Liver (tissue), 8 donors: ENCODE measurements at regions not wholly inside any gene's neighbourhood (a gene's known extent, or its start where the extent isn't known, plus 50 kb on each side); places are given as distances from the start of the nearest gene placed in this dataset.

Experiments
- DNase-seq: peaks from one replicate; pipeline ENCODE4 v3.0.0-alpha.2; 2017; ENCODE audit warnings: low spot score
- H3K27ac ChIP-seq, 2 donors: one replicate each; pipeline ENCODE4 v1.7.0; 2013; ENCODE audit warnings: inconsistent platforms in 2 of 2, low read length in 2 of 2, control low read depth in 1 of 2, low read depth in 1 of 2, mild to moderate bottlenecking in 1 of 2
- H3K27me3 ChIP-seq, 4 donors: one replicate each; pipeline versions ENCODE4 v1.6.1 to v1.7.0; 2013; ENCODE audit warnings: low read length in 3 of 4, inconsistent platforms in 1 of 4, mild to moderate bottlenecking in 1 of 4, moderate library complexity in 1 of 4; ENCODE audit not compliant: control insufficient read depth in 4 of 4, insufficient read depth in 4 of 4
- H3K36me3 ChIP-seq, 4 donors: one replicate each; pipeline versions ENCODE4 v1.6.1 to v1.7.0; 2013; ENCODE audit warnings: low read length in 3 of 4, mild to moderate bottlenecking in 3 of 4, low read depth in 1 of 4, moderate library complexity in 1 of 4; ENCODE audit not compliant: control insufficient read depth in 4 of 4, insufficient read depth in 3 of 4
- H3K4me1 ChIP-seq, 4 donors: one replicate each; pipeline versions ENCODE4 v1.6.1 to v1.7.0; 2013; ENCODE audit warnings: low read length in 3 of 4, mild to moderate bottlenecking in 3 of 4, moderate library complexity in 1 of 4; ENCODE audit not compliant: control insufficient read depth in 4 of 4, insufficient read depth in 4 of 4
- H3K4me3 ChIP-seq, 3 donors: one replicate each; pipeline versions ENCODE4 v1.6.1 to v1.7.0; 2013; ENCODE audit warnings: low read length in 3 of 3, control low read depth in 1 of 3, low read depth in 1 of 3, mild to moderate bottlenecking in 1 of 3
- H3K9ac ChIP-seq, 2 donors: one replicate each; pipeline ENCODE4 v1.7.0; 2013; ENCODE audit warnings: low read length in 2 of 2, mild to moderate bottlenecking in 2 of 2, moderate library complexity in 2 of 2, control low read depth in 1 of 2, low read depth in 1 of 2
- H3K9me3 ChIP-seq, 4 donors: one replicate each; pipeline versions ENCODE4 v1.6.1 to v1.7.0; 2013; ENCODE audit warnings: low read length in 3 of 4; ENCODE audit not compliant: control insufficient read depth in 4 of 4
- EGR1 ChIP-seq, 2 donors: IDR thresholded peaks; 2 replicates each; pipeline ENCODE4 v1.6.1; 2016 to 2018; ENCODE audit warnings: antibody characterized with exemption in 2 of 2, low read depth in 2 of 2
- FOXA1 ChIP-seq: IDR thresholded peaks from 2 replicates; pipeline ENCODE4 v1.6.1; 2016; ENCODE audit warnings: antibody characterized with exemption
- FOXA2 ChIP-seq: IDR thresholded peaks from 2 replicates; pipeline ENCODE4 v1.6.1; 2016; ENCODE audit warnings: antibody characterized with exemption
- GABPA ChIP-seq, 2 donors: IDR thresholded peaks in 1 of 2; conservative IDR thresholded peaks in 1 of 2; 2 replicates each; pipeline ENCODE4 v1.6.1; 2016; ENCODE audit warnings: antibody characterized with exemption in 2 of 2, mild to moderate bottlenecking in 1 of 2, moderate library complexity in 1 of 2
- HNF4A ChIP-seq, 2 donors: conservative IDR thresholded peaks; 2 replicates each; pipeline ENCODE4 v1.6.1; 2016; ENCODE audit warnings: antibody characterized with exemption in 2 of 2, mild to moderate bottlenecking in 2 of 2
- HNF4G ChIP-seq: IDR thresholded peaks from 2 replicates; pipeline ENCODE4 v1.6.1; 2016; ENCODE audit warnings: antibody characterized with exemption
- JUND ChIP-seq, 2 donors: IDR thresholded peaks; 2 replicates each; pipeline ENCODE4 v1.6.1; 2016; ENCODE audit warnings: antibody characterized with exemption in 2 of 2
- NR2F2 ChIP-seq: IDR thresholded peaks from 2 replicates; pipeline ENCODE4 v1.6.1; 2016; ENCODE audit warnings: antibody characterized with exemption
- RAD21 ChIP-seq, 2 donors: IDR thresholded peaks; 2 replicates each; pipeline ENCODE4 v1.6.1; 2016; ENCODE audit warnings: antibody characterized with exemption in 2 of 2, mild to moderate bottlenecking in 2 of 2
- RXRA ChIP-seq, 2 donors: IDR thresholded peaks; 2 replicates each; pipeline ENCODE4 v1.6.1; 2017 to 2018; ENCODE audit warnings: antibody characterized with exemption in 2 of 2, mild to moderate bottlenecking in 1 of 2
- SP1 ChIP-seq: IDR thresholded peaks from 2 replicates; pipeline ENCODE4 v1.6.1; 2018; ENCODE audit warnings: antibody characterized with exemption, mild to moderate bottlenecking
- TAF1 ChIP-seq: conservative IDR thresholded peaks from 2 replicates; pipeline ENCODE4 v1.6.1; 2016; ENCODE audit warnings: antibody characterized with exemption, mild to moderate bottlenecking
- YY1 ChIP-seq: IDR thresholded peaks from 2 replicates; pipeline ENCODE4 v1.6.1; 2016; ENCODE audit warnings: antibody characterized with exemption, mild to moderate bottlenecking
- ZBTB33 ChIP-seq: IDR thresholded peaks from 2 replicates; pipeline ENCODE4 v1.6.1; 2016; ENCODE audit warnings: antibody characterized with exemption
- WGBS: extraction: QIAGEN DNeasy Blood & Tissue Kit; methylation state at CpG from one replicate; pipeline ENCODE4 v1.1.7; 2013; 5-methylcytosine and 5-hydroxymethylcytosine counted together
- TF ChIP-seq, protein P1 (sequence below): IDR thresholded peaks from 2 replicates; pipeline ENCODE4 v1.6.1; 2016; ENCODE audit warnings: antibody characterized with exemption
- TF ChIP-seq, protein P2 (sequence below): IDR thresholded peaks from 2 replicates; pipeline ENCODE4 v1.6.1; 2016; ENCODE audit warnings: antibody characterized with exemption
- TF ChIP-seq, protein P3 (sequence below): IDR thresholded peaks from 2 replicates; pipeline ENCODE4 v1.6.1; 2016; ENCODE audit warnings: antibody characterized with exemption, mild to moderate bottlenecking
- TF ChIP-seq, protein P4 (sequence below): fragments of 150-350 bp; IDR thresholded peaks from 2 replicates; pipeline ENCODE4 v1.5.1; 2017; ENCODE audit warnings: improper control_type of control experiment, low read depth, low read length; ENCODE audit not compliant: missing input control
- donor health status: healthy.
- donor health status: healthy.
- donor health status: healthy.
- donor health status: healthy.
- donor health status: healthy.

DNA sequence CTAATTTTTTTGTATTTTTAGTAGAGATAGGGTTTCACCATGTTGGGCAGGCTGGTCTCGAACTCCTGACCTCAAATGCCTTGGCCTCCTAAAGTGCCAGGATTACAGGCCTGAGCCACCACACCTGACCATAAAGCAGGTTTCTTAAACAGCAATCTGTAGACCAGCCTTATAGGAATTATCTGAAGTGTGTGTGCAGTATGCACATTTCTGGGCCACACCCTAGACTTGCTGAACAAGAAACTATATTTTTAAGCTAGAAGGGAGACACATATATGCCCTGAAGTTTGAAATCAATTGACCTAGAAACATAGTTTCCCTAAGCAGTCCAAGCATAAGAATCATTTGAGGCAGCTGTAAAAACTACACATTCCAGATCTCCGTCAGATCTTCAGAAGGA is 805.7 kb downstream of the TUSC7 start:
- no peak overlapping the region for H3K4me3 ChIP-seq
- no peak overlapping the region for H3K27ac ChIP-seq
- DNase-seq, result no peak
- peaks cover 0 to 3% (median 0%) of the 10 kb centered on the region in 4 donors for H3K27me3 ChIP-seq
- H3K4me1 ChIP-seq, result no peaks in the 10 kb centered on the region
- WGBS, result 84% methylated on average over 2 of the region's 2 CpGs
- no peaks in the 10 kb centered on the region for H3K36me3 ChIP-seq
- H3K9me3 ChIP-seq, result no peaks in the 10 kb centered on the region
- no peak for TF ChIP-seq FOXA2
- TF ChIP-seq, protein P1, sequence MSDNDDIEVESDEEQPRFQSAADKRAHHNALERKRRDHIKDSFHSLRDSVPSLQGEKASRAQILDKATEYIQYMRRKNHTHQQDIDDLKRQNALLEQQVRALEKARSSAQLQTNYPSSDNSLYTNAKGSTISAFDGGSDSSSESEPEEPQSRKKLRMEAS, result no peak
- no peak overlapping the region for H3K9ac ChIP-seq

DNA sequence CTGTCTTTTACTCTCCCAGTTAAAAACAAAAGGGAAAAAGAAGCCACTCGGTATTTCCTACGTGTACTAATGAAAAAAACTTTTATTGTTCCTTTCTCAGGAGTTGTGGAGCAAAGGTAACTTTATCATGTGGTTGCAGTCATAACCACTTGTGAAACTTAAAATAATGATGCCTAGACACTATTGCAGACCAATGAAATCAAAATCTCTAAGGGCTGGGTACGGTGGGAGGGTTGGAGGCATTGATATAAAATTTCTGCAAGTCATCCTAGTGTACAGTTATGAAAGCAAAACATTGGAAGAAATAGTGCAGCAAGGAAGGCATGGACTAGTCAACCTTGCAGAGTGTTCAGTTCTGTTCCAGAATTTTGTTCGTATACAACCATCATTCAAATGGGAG is 808.8 kb downstream of the TUSC7 start:
- TF ChIP-seq NR2F2, result no peak
- TF ChIP-seq, protein P1, result no peak
- TF ChIP-seq RXRA (IDR thresholded peaks at IDR 0.05), result no peak
- TF ChIP-seq, protein P2, sequence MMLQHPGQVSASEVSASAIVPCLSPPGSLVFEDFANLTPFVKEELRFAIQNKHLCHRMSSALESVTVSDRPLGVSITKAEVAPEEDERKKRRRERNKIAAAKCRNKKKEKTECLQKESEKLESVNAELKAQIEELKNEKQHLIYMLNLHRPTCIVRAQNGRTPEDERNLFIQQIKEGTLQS, result no peak
- TF ChIP-seq RAD21 (IDR thresholded peaks at IDR 0.05), result no peak
- no peak for TF ChIP-seq GABPA (IDR thresholded peaks at IDR 0.05 in 1 of 2, conservative IDR thresholded peaks at IDR 0.05 in 1 of 2)
- TF ChIP-seq HNF4G, result no peak
- TF ChIP-seq, protein P3, sequence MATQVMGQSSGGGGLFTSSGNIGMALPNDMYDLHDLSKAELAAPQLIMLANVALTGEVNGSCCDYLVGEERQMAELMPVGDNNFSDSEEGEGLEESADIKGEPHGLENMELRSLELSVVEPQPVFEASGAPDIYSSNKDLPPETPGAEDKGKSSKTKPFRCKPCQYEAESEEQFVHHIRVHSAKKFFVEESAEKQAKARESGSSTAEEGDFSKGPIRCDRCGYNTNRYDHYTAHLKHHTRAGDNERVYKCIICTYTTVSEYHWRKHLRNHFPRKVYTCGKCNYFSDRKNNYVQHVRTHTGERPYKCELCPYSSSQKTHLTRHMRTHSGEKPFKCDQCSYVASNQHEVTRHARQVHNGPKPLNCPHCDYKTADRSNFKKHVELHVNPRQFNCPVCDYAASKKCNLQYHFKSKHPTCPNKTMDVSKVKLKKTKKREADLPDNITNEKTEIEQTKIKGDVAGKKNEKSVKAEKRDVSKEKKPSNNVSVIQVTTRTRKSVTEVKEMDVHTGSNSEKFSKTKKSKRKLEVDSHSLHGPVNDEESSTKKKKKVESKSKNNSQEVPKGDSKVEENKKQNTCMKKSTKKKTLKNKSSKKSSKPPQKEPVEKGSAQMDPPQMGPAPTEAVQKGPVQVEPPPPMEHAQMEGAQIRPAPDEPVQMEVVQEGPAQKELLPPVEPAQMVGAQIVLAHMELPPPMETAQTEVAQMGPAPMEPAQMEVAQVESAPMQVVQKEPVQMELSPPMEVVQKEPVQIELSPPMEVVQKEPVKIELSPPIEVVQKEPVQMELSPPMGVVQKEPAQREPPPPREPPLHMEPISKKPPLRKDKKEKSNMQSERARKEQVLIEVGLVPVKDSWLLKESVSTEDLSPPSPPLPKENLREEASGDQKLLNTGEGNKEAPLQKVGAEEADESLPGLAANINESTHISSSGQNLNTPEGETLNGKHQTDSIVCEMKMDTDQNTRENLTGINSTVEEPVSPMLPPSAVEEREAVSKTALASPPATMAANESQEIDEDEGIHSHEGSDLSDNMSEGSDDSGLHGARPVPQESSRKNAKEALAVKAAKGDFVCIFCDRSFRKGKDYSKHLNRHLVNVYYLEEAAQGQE, result no peak
- no peak for TF ChIP-seq SP1
- no peak for TF ChIP-seq HNF4A (conservative IDR thresholded peaks at IDR 0.05)
- no peak for TF ChIP-seq YY1
- TF ChIP-seq TAF1, result no peak
- no peak for TF ChIP-seq FOXA1
- H3K27ac ChIP-seq, result no peak overlapping the region

DNA sequence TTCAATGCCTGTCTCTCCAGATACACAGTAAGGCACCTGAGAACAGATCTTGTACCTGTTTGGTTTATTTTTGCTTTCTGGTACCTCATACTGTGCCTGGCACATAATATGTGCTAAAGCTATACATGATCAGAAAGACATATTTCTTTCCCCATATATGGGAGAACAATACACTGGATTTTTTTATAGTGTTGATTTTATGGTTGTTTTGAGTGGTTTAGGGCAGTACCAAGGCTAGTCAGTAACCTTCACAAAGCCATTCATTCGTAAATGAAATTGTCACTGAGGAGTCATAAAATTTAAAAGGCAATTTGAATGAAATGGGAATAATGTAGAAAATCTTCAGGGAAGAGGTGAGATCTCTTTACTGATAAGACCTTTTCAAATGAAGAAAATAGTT is 810.2 kb downstream of the TUSC7 start:
- no peaks in the 10 kb centered on the region for H3K36me3 ChIP-seq
- no peak for DNase-seq
- H3K9me3 ChIP-seq, result no peaks in the 10 kb centered on the region
- TF ChIP-seq FOXA1 (no peak), TAF1 (no peak), RXRA (IDR thresholded peaks at IDR 0.05) (no peak), NR2F2 (no peak), YY1 (no peak), EGR1 (IDR thresholded peaks at IDR 0.05; ENCODE audit: low read depth in 2 of 2) (no peak), JUND (IDR thresholded peaks at IDR 0.05) (no peak), HNF4G (no peak), FOXA2 (no peak), ZBTB33 (no peak), RAD21 (IDR thresholded peaks at IDR 0.05) (no peak), SP1 (no peak), GABPA (IDR thresholded peaks at IDR 0.05 in 1 of 2, conservative IDR thresholded peaks at IDR 0.05 in 1 of 2) (no peak), HNF4A (conservative IDR thresholded peaks at IDR 0.05) (no peak)
- TF ChIP-seq, protein P2, result no peak
- TF ChIP-seq, protein P4, sequence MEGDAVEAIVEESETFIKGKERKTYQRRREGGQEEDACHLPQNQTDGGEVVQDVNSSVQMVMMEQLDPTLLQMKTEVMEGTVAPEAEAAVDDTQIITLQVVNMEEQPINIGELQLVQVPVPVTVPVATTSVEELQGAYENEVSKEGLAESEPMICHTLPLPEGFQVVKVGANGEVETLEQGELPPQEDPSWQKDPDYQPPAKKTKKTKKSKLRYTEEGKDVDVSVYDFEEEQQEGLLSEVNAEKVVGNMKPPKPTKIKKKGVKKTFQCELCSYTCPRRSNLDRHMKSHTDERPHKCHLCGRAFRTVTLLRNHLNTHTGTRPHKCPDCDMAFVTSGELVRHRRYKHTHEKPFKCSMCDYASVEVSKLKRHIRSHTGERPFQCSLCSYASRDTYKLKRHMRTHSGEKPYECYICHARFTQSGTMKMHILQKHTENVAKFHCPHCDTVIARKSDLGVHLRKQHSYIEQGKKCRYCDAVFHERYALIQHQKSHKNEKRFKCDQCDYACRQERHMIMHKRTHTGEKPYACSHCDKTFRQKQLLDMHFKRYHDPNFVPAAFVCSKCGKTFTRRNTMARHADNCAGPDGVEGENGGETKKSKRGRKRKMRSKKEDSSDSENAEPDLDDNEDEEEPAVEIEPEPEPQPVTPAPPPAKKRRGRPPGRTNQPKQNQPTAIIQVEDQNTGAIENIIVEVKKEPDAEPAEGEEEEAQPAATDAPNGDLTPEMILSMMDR, result no peak
- TF ChIP-seq, protein P1, result no peak
- no peak overlapping the region for H3K4me3 ChIP-seq
- H3K27ac ChIP-seq, result no peak overlapping the region
- H3K4me1 ChIP-seq, result no peaks in the 10 kb centered on the region
- peaks cover 0 to 3% (median 0%) of the 10 kb centered on the region in 4 donors for H3K27me3 ChIP-seq
- WGBS, result 73% methylated on average over 1 of the region's 1 CpG
- no peak overlapping the region for H3K9ac ChIP-seq

More for the DNA sequence above, 808.8 kb downstream of the TUSC7 start:
- Histone ChIP-seq H3K9ac (no peak overlapping the region), H3K4me1 (no peaks in the 10 kb centered on the region), H3K27me3 (peaks cover 0 to 3% (median 0%) of the 10 kb centered on the region in 4 donors), H3K36me3 (no peaks in the 10 kb centered on the region), H3K9me3 (no peaks in the 10 kb centered on the region), H3K4me3 (no peak overlapping the region)
- 54% methylated on average over 4 of the region's 4 CpGs for WGBS
- no peak for DNase-seq
